ENCODE measurements at regions not wholly inside any gene's neighbourhood (a gene's known extent, or its start where the extent isn't known, plus 50 kb on each side); places are given as distances from the start of the nearest gene placed in this dataset.

DNA sequence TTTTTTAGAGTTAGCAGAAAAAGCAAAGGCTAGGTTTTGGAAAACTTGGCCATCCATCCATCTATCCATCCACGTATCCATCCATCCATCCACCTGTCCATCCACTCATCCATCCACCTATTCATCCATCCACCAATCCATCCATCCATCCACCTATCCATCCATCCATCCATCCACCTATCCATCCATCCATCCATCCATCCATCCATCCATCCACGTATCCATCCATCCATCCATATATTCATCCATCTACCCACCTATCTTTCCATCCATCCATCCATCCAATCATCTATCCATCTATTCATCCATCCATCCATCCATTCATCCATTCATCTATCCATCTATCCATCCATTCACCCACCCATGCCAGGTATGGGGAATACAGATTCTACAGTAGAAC lies 81.7 kb upstream of the MPP7 start:
- no peaks in the 10 kb centered on the region for H3K9me3 ChIP-seq (replicated peaks; ENCODE audit: insufficient read depth, low read length)
- no peaks in the 10 kb centered on the region for H3K9me2 ChIP-seq (replicated peaks; ENCODE audit: insufficient read depth, low read length)
- no peaks in the 10 kb centered on the region for H3K36me3 ChIP-seq (replicated peaks; ENCODE audit: insufficient read depth, low read length)
- no peaks in the 10 kb centered on the region for H4K20me1 ChIP-seq (ENCODE audit: insufficient read depth, low read length)
- no peaks in the 10 kb centered on the region for H3K4me1 ChIP-seq (ENCODE audit: low read length)
- H3K79me2 ChIP-seq (ENCODE audit: low read length) = no peaks in the 10 kb centered on the region
- no peak overlapping the region for H3K27ac ChIP-seq (ENCODE audit: low read length)
- no peak overlapping the region for H2AFZ ChIP-seq (ENCODE audit: low read length)
- no peaks in the 10 kb centered on the region for H3F3A ChIP-seq (ENCODE audit: insufficient read depth, low read length)
- TF ChIP-seq, protein P1, sequence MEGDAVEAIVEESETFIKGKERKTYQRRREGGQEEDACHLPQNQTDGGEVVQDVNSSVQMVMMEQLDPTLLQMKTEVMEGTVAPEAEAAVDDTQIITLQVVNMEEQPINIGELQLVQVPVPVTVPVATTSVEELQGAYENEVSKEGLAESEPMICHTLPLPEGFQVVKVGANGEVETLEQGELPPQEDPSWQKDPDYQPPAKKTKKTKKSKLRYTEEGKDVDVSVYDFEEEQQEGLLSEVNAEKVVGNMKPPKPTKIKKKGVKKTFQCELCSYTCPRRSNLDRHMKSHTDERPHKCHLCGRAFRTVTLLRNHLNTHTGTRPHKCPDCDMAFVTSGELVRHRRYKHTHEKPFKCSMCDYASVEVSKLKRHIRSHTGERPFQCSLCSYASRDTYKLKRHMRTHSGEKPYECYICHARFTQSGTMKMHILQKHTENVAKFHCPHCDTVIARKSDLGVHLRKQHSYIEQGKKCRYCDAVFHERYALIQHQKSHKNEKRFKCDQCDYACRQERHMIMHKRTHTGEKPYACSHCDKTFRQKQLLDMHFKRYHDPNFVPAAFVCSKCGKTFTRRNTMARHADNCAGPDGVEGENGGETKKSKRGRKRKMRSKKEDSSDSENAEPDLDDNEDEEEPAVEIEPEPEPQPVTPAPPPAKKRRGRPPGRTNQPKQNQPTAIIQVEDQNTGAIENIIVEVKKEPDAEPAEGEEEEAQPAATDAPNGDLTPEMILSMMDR (IDR thresholded peaks at IDR 0.05; ENCODE audit: low read length) = no peak
- TF ChIP-seq EZH2 (optimal IDR thresholded peaks at IDR 0.05; ENCODE audit: low read depth, low read length) = no peak
- no peak for TF ChIP-seq EZH2phosphoT487 (IDR thresholded peaks at IDR 0.05; ENCODE audit: low read length)
- no peak overlapping the region for H3K4me2 ChIP-seq (ENCODE audit: low read depth, low read length)
- H3K9ac ChIP-seq (ENCODE audit: low read length) = no peak overlapping the region
- no peak for DNase-seq
- no peak overlapping the region for H3K4me3 ChIP-seq (ENCODE audit: low read length)
- peaks cover 11% of the 10 kb centered on the region; the same call in 1 of the 2 replicates for H3K27me3 ChIP-seq (replicated peaks; ENCODE audit: insufficient read depth, low read length)

DNA sequence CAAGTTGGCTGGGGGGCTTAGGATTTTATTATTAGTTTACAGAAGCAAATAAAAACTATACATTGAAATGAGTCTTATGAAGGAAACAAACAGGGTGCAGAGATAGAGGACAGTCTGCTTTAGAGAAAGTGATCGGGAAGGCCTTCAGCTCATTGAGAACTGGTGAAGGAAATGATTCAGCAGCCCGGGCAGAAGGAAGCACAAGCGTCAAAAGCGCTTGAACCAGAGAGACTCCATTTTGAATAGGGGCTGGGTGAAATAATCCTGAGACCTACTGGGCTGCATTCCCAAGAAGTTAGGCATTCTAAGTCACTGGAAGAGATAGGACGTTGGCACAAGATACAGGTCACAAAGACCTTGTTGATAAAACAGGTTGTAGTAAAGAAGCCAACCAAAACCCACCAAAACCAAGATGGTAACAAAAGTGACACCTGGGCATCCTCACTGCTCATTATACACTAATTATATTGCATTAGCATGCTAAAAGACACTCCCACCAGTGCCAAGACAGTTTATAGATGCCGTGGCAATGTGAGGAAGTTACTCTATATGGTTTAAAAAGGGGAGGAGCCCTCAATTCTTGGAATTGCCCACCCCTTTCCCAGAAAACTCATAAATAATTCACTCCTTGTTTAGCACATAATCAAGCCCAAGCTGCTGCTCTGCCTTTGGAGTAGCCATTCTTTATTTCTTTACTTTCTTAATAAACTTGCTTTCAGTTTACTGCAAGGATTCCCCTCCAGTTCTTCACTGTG lies 83.1 kb upstream of the MPP7 start:
- no peak overlapping the region for H3K27ac ChIP-seq (ENCODE audit: low read length)
- no peak overlapping the region for H3K9ac ChIP-seq (ENCODE audit: low read length)
- peaks cover 11% of the 10 kb centered on the region; the same call in 1 of the 2 replicates for H3K27me3 ChIP-seq (replicated peaks; ENCODE audit: insufficient read depth, low read length)
- H4K20me1 ChIP-seq (ENCODE audit: insufficient read depth, low read length) = no peaks in the 10 kb centered on the region
- no peaks in the 10 kb centered on the region for H3F3A ChIP-seq (ENCODE audit: insufficient read depth, low read length)
- no peak for DNase-seq
- H3K9me3 ChIP-seq (replicated peaks; ENCODE audit: insufficient read depth, low read length) = no peaks in the 10 kb centered on the region
- no peaks in the 10 kb centered on the region for H3K9me2 ChIP-seq (replicated peaks; ENCODE audit: insufficient read depth, low read length)
- no peak overlapping the region for H2AFZ ChIP-seq (ENCODE audit: low read length)
- no peaks in the 10 kb centered on the region for H3K79me2 ChIP-seq (ENCODE audit: low read length)
- no peaks in the 10 kb centered on the region for H3K36me3 ChIP-seq (replicated peaks; ENCODE audit: insufficient read depth, low read length)
- H3K4me2 ChIP-seq (ENCODE audit: low read depth, low read length) = no peak overlapping the region
- no peak overlapping the region for H3K4me3 ChIP-seq (ENCODE audit: low read length)
- TF ChIP-seq EZH2 (optimal IDR thresholded peaks at IDR 0.05; ENCODE audit: low read depth, low read length) (no peak), EZH2phosphoT487 (IDR thresholded peaks at IDR 0.05; ENCODE audit: low read length) (no peak)
- H3K4me1 ChIP-seq (ENCODE audit: low read length) = no peaks in the 10 kb centered on the region

DNA sequence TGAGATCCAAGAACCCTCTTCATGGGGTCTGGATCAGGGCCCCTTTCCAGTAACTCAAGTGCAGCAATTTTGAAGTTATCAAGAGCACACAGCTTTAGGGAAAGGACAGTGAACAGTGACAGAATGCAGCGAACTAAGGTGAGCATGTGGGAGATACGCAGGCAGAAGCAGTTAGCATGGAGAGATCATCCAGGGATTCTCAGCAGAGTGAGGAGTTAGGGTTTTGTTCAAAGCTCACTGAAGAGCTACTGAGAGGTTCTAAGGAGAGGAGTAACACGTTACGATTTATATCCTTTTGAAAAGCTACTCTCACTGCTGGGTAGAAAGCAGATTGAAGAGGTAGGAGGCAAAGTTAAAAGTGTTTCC lies 83.6 kb upstream of the MPP7 start:
- no peak overlapping the region for H3K9ac ChIP-seq (ENCODE audit: low read length)
- no peaks in the 10 kb centered on the region for H3K9me3 ChIP-seq (replicated peaks; ENCODE audit: insufficient read depth, low read length)
- H3K4me3 ChIP-seq (ENCODE audit: low read length) = no peak overlapping the region
- H3K4me2 ChIP-seq (ENCODE audit: low read depth, low read length) = no peak overlapping the region
- no peaks in the 10 kb centered on the region for H4K20me1 ChIP-seq (ENCODE audit: insufficient read depth, low read length)
- H3F3A ChIP-seq (ENCODE audit: insufficient read depth, low read length) = no peaks in the 10 kb centered on the region
- H3K4me1 ChIP-seq (ENCODE audit: low read length) = no peaks in the 10 kb centered on the region
- TF ChIP-seq EZH2 (optimal IDR thresholded peaks at IDR 0.05; ENCODE audit: low read depth, low read length) = no peak
- no peak for TF ChIP-seq EZH2phosphoT487 (IDR thresholded peaks at IDR 0.05; ENCODE audit: low read length)
- TF ChIP-seq, protein P1 (IDR thresholded peaks at IDR 0.05; ENCODE audit: low read length) = no peak
- no peaks in the 10 kb centered on the region for H3K9me2 ChIP-seq (replicated peaks; ENCODE audit: insufficient read depth, low read length)
- peaks cover 7% of the 10 kb centered on the region; the same call in 1 of the 2 replicates for H3K27me3 ChIP-seq (replicated peaks; ENCODE audit: insufficient read depth, low read length)
- H2AFZ ChIP-seq (ENCODE audit: low read length) = no peak overlapping the region
- H3K36me3 ChIP-seq (replicated peaks; ENCODE audit: insufficient read depth, low read length) = no peaks in the 10 kb centered on the region
- no peak overlapping the region for H3K27ac ChIP-seq (ENCODE audit: low read length)
- no peaks in the 10 kb centered on the region for H3K79me2 ChIP-seq (ENCODE audit: low read length)
- DNase-seq = no peak

DNA sequence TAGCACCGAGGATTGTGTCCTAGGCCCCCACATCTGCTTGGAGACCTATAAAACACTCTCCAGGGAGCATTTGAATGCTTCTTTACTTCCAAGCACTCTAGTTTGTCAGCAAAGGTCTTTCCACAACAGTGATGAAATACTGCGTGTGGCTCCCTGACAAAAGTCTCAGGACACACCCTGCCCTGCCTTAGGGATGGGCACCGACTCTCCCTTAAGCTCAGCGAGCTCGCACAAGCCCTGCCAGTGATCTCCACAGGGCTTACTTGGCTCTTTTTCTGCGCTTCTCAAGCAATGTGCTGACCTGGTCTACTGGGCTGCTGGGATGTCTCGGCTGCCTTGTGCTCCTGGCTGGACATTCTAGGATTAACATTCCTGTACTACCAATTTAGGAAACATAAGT lies 84.3 kb upstream of the MPP7 start:
- DNase-seq = no peak
- Histone ChIP-seq H2AFZ (ENCODE audit: low read length) (no peak overlapping the region), H3K4me3 (ENCODE audit: low read length) (no peak overlapping the region), H3K4me2 (ENCODE audit: low read depth, low read length) (no peak overlapping the region), H3K9me3 (replicated peaks; ENCODE audit: insufficient read depth, low read length) (no peaks in the 10 kb centered on the region), H3K27me3 (replicated peaks; ENCODE audit: insufficient read depth, low read length) (0 out of 2 replicates have a peak, but pooled peaks cover 6% of the 10 kb centered on the region), H3K27ac (ENCODE audit: low read length) (no peak overlapping the region), H4K20me1 (ENCODE audit: insufficient read depth, low read length) (no peaks in the 10 kb centered on the region), H3K36me3 (replicated peaks; ENCODE audit: insufficient read depth, low read length) (no peaks in the 10 kb centered on the region), H3K9me2 (replicated peaks; ENCODE audit: insufficient read depth, low read length) (no peaks in the 10 kb centered on the region), H3K79me2 (ENCODE audit: low read length) (no peaks in the 10 kb centered on the region), H3F3A (ENCODE audit: insufficient read depth, low read length) (no peaks in the 10 kb centered on the region), H3K4me1 (ENCODE audit: low read length) (no peaks in the 10 kb centered on the region), H3K9ac (ENCODE audit: low read length) (no peak overlapping the region)
- TF ChIP-seq EZH2 (optimal IDR thresholded peaks at IDR 0.05; ENCODE audit: low read depth, low read length) (no peak), EZH2phosphoT487 (IDR thresholded peaks at IDR 0.05; ENCODE audit: low read length) (no peak)
- TF ChIP-seq, protein P1 (IDR thresholded peaks at IDR 0.05; ENCODE audit: low read length) = no peak
